IMR-90 (cell line): ENCODE measurements at regions not wholly inside any gene's neighbourhood (a gene's known extent, or its start where the extent isn't known, plus 50 kb on each side); places are given as distances from the start of the nearest gene placed in this dataset.

Experiments
- ATAC-seq: fragments of 200-7000 bp; cut with Tn5 transposase; 2 replicates; pipeline ENCODE4 v1.9.1; 2020; ENCODE audit warnings: low read depth, mild to moderate bottlenecking, moderate library complexity
- BruUV-seq: library from RNA; stranded (reverse); fragments of 400-500 nt; replicated peaks from 2 replicates; lab custom pipeline; 2021; lab: Mats Ljungman, UMichigan
- CTCF ChIA-PET: fragments of 300-600 bp; formaldehyde crosslinking; extraction: SDS; loops from one replicate; lab custom pipeline; 2021; ENCODE audit warnings: antibody characterized with exemption; lab: Yijun Ruan, JAX
- POLR2A ChIA-PET: fragments of 300-600 bp; sonication (Branson Sonifier 250); formaldehyde crosslinking; loops from one replicate; lab custom pipeline; 2022; ENCODE audit warnings: antibody characterized with exemption; ENCODE audit not compliant: unreplicated experiment; lab: Charles Lee
- DNase-seq: peaks from one replicate; pipeline ENCODE4 v3.0.0; 2013
- H2AFZ ChIP-seq: replicated peaks from 2 replicates; pipeline ENCODE3; 2013; ENCODE audit warnings: low read length, mild to moderate bottlenecking; ENCODE audit not compliant: poor library complexity
- H2AK5ac ChIP-seq: 2 replicates; pipeline ENCODE4 v1.6.1; 2013; ENCODE audit warnings: low read depth, low read length, inconsistent platforms
- H2AK9ac ChIP-seq: replicated peaks from 2 replicates; pipeline ENCODE3; 2013; ENCODE audit warnings: mild to moderate bottlenecking, low read depth, low read length, moderate library complexity; ENCODE audit not compliant: poor library complexity
- H2BK120ac ChIP-seq: 2 replicates; pipeline ENCODE4 v1.6.1; 2013; ENCODE audit warnings: low read depth, low read length, inconsistent platforms
- H2BK15ac ChIP-seq: 3 replicates; pipeline ENCODE4 v1.6.1; 2013; ENCODE audit warnings: low read depth, low read length, inconsistent platforms
- H2BK20ac ChIP-seq: 2 replicates; pipeline ENCODE4 v1.6.1; 2013; ENCODE audit warnings: low read depth, mild to moderate bottlenecking, inconsistent platforms, low read length, moderate library complexity
- H2BK5ac ChIP-seq: 2 replicates; pipeline ENCODE4 v1.6.1; 2013; ENCODE audit warnings: mild to moderate bottlenecking, low read depth, low read length, inconsistent platforms; ENCODE audit not compliant: poor library complexity, severe bottlenecking
- H3K14ac ChIP-seq: replicated peaks from 2 replicates; pipeline ENCODE4 v1.6.1; 2013; ENCODE audit warnings: low read depth, low read length, inconsistent platforms
- H3K18ac ChIP-seq: 2 replicates; pipeline ENCODE4 v1.6.1; 2013; ENCODE audit warnings: low read depth, low read length, control low read depth
- H3K23ac ChIP-seq: 2 replicates; pipeline ENCODE4 v1.6.1; 2013; ENCODE audit warnings: low read depth, low read length, inconsistent platforms
- H3K27ac ChIP-seq: 2 replicates; pipeline ENCODE4 v1.5.1; 2013; ENCODE audit warnings: mild to moderate bottlenecking, control low read depth, low read length; ENCODE audit not compliant: insufficient read depth
- H3K27me3 ChIP-seq: 2 replicates; pipeline ENCODE4 v1.6.1; 2013; ENCODE audit warnings: low read length; ENCODE audit not compliant: control insufficient read depth, insufficient read depth
- H3K36me3 ChIP-seq: 2 replicates; pipeline ENCODE4 v1.6.1; 2013; ENCODE audit warnings: low read length, mixed read lengths; ENCODE audit not compliant: control insufficient read depth, insufficient read depth
- H3K4ac ChIP-seq: 2 replicates; pipeline ENCODE4 v1.6.1; 2013; ENCODE audit warnings: low read depth, low read length, inconsistent platforms
- H3K4me1 ChIP-seq: 2 replicates; pipeline ENCODE4 v1.6.1; 2013; ENCODE audit warnings: low read length, mixed read lengths; ENCODE audit not compliant: control insufficient read depth, insufficient read depth
- H3K4me2 ChIP-seq: 2 replicates; pipeline ENCODE4 v1.6.1; 2013; ENCODE audit warnings: low read depth, mild to moderate bottlenecking, control low read depth, low read length, moderate library complexity
- H3K4me3 ChIP-seq: 2 replicates; pipeline ENCODE4 v1.5.1; 2013; ENCODE audit warnings: low read depth, mild to moderate bottlenecking, control low read depth, low read length, moderate library complexity; ENCODE audit not compliant: insufficient read depth
- H3K56ac ChIP-seq: 2 replicates; pipeline ENCODE4 v1.6.1; 2013; ENCODE audit warnings: low read length, inconsistent platforms; ENCODE audit not compliant: insufficient read depth; ENCODE audit errors: extremely low read depth
- H3K79me1 ChIP-seq, 2 experiments: 2 replicates each; pipeline ENCODE4 v1.6.1; 2013; ENCODE audit warnings: low read length in 2 of 2, inconsistent platforms in 1 of 2, low read depth in 1 of 2
- H3K9ac ChIP-seq: 2 replicates; pipeline ENCODE4 v1.6.1; 2013; ENCODE audit warnings: low read depth, low read length, control low read depth
- H3K9me1 ChIP-seq: 2 replicates; pipeline ENCODE4 v1.6.1; 2013; ENCODE audit warnings: low read length, inconsistent platforms; ENCODE audit not compliant: insufficient read depth
- H3K9me3 ChIP-seq: 2 replicates; pipeline ENCODE4 v1.6.1; 2013; ENCODE audit warnings: low read length; ENCODE audit not compliant: control insufficient read depth, insufficient read depth
- H4K20me1 ChIP-seq: 2 replicates; pipeline ENCODE4 v1.6.1; 2013; ENCODE audit warnings: low read length, inconsistent platforms; ENCODE audit not compliant: insufficient read depth
- H4K5ac ChIP-seq: 2 replicates; pipeline ENCODE4 v1.6.1; 2013; ENCODE audit warnings: mild to moderate bottlenecking, low read depth, low read length, control low read depth
- H4K8ac ChIP-seq, 2 experiments: 2 replicates each; pipeline ENCODE4 v1.6.1; 2013; ENCODE audit warnings: low read depth in 2 of 2, low read length in 2 of 2, control low read depth in 1 of 2, inconsistent platforms in 1 of 2
- H4K91ac ChIP-seq: 2 replicates; pipeline ENCODE4 v1.6.1; 2013; ENCODE audit warnings: low read depth, low read length, inconsistent platforms; ENCODE audit not compliant: insufficient read depth
- BHLHE40 ChIP-seq: fragments of 150-350 bp; IDR thresholded peaks from 2 replicates; pipeline ENCODE4 v1.6.1; 2016; ENCODE audit warnings: mild to moderate bottlenecking, low read depth, low read length
- CEBPB ChIP-seq: IDR thresholded peaks from 2 replicates; pipeline ENCODE4 v1.6.1; 2012; ENCODE audit warnings: low read depth, low read length, improper control_type of control experiment
- CHD1 ChIP-seq: IDR thresholded peaks from 2 replicates; pipeline ENCODE4 v1.6.1; 2012; ENCODE audit warnings: low read depth, low read length, improper control_type of control experiment
- ELK1 ChIP-seq: fragments of 150-350 bp; IDR thresholded peaks from 2 replicates; pipeline ENCODE4 v1.6.1; 2016; ENCODE audit warnings: low read depth, mild to moderate bottlenecking, low read length, moderate library complexity, borderline replicate concordance
- FOS ChIP-seq: fragments of 150-350 bp; IDR thresholded peaks from 2 replicates; pipeline ENCODE4 v1.6.1; 2016; ENCODE audit warnings: low read depth, low read length
- MAFK ChIP-seq: IDR thresholded peaks from 2 replicates; pipeline ENCODE4 v1.6.1; 2012; ENCODE audit warnings: low read depth, low read length, improper control_type of control experiment
- MXI1 ChIP-seq: IDR thresholded peaks from 2 replicates; pipeline ENCODE4 v1.6.1; 2012; ENCODE audit warnings: low read depth, mild to moderate bottlenecking, low read length, moderate library complexity, borderline replicate concordance
- NFE2L2 ChIP-seq: fragments of 150-350 bp; IDR thresholded peaks from 2 replicates; pipeline ENCODE4 v1.6.1; 2016; ENCODE audit warnings: low read depth, mild to moderate bottlenecking, low read length
- POLR2A ChIP-seq: IDR thresholded peaks from 2 replicates; pipeline ENCODE4 v1.6.1; 2012; ENCODE audit warnings: mild to moderate bottlenecking, low read depth, low read length
- RAD21 ChIP-seq: IDR thresholded peaks from 2 replicates; pipeline ENCODE4 v1.6.1; 2012; ENCODE audit warnings: low read length, improper control_type of control experiment
- RFX5 ChIP-seq: IDR thresholded peaks from 2 replicates; pipeline ENCODE4 v1.8.0; 2012; ENCODE audit warnings: low read depth, mild to moderate bottlenecking, low read length, moderate library complexity
- SMC3 ChIP-seq: fragments of 150-350 bp; IDR thresholded peaks from 2 replicates; pipeline ENCODE4 v1.6.1; 2016; ENCODE audit warnings: low read depth, mild to moderate bottlenecking, antibody characterized with exemption, low read length, moderate library complexity
- USF2 ChIP-seq: fragments of 150-350 bp; IDR thresholded peaks from 2 replicates; pipeline ENCODE4 v1.6.1; 2017; ENCODE audit warnings: mild to moderate bottlenecking, antibody characterized with exemption, low read length, low read depth
- WGBS, 2 experiments: methylation state at CpG; one replicate each; pipeline versions ENCODE4 v1.1.5 to v1.1.7; 2013; ENCODE audit warnings: missing lambda C conversion rate in 2 of 2; ENCODE audit not compliant: insufficient read length in 1 of 2; ENCODE audit errors: extremely low coverage in 2 of 2; 5-methylcytosine and 5-hydroxymethylcytosine counted together
- dilution Hi-C: fragments of 300-500 bp; cut with HindIII; formaldehyde crosslinking; loops from one replicate; pipeline ENCODE4 v1.14.3; 2018; ENCODE audit warnings: low sequenced_read_pairs; ENCODE audit not compliant: unreplicated experiment
- in situ Hi-C: fragments of 300-500 bp; cut with MboI; formaldehyde crosslinking; loops from 3 replicates; pipeline ENCODE4 v1.14.3; 2019; ENCODE audit warnings: low sequenced_read_pairs, inconsistent platforms, mixed read lengths
- intact Hi-C: fragments of 100-400 bp; cut with micrococcal nuclease; formaldehyde crosslinking; loops from 2 replicates; pipeline ENCODE4 v1.10.0; 2022
- TF ChIP-seq, protein P1 (sequence below): conservative IDR thresholded peaks from 2 replicates; pipeline ENCODE4 v1.5.1; 2012; ENCODE audit warnings: mild to moderate bottlenecking, low read depth, low read length, improper control_type of control experiment

GRCh38 chr14:53709381-53709780, 247.2 kb downstream of the BMP4 start:
- Histone ChIP-seq H3K4me3 (no peak overlapping the region), H3K4me2 (no peak overlapping the region), H4K5ac (no peak overlapping the region), H3K4me1 (no peaks in the 10 kb centered on the region), H2AFZ (no peak overlapping the region), H3K18ac (no peak overlapping the region), H3K9ac (no peak overlapping the region), H4K91ac (no peak overlapping the region), H3K79me1 (no peaks in the 10 kb centered on the region), H3K14ac (no peak overlapping the region), H2BK15ac (no peak overlapping the region), H3K56ac (no peak overlapping the region), H2AK5ac (no peak overlapping the region), H4K8ac (no peak overlapping the region), H3K23ac (no peak overlapping the region), H3K27ac (no peak overlapping the region), H2BK120ac (no peak overlapping the region), H2BK5ac (no peak overlapping the region), H3K9me3 (no peaks in the 10 kb centered on the region), H3K4ac (no peak overlapping the region), H3K36me3 (no peaks in the 10 kb centered on the region), H2BK20ac (no peak overlapping the region), H4K20me1 (no peaks in the 10 kb centered on the region), H3K9me1 (no peaks in the 10 kb centered on the region), H2AK9ac (no peak overlapping the region), H3K27me3 (peaks cover 10% of the 10 kb centered on the region)
- no CpG with 5 or more reads among the region's 3 CpGs for WGBS, 2 experiments
- TF ChIP-seq MAFK: no peak
- TF ChIP-seq SMC3: no peak
- TF ChIP-seq RFX5: no peak
- TF ChIP-seq FOS: no peak
- no peak for TF ChIP-seq BHLHE40
- no peak for TF ChIP-seq NFE2L2
- no peak for TF ChIP-seq POLR2A
- no peak for TF ChIP-seq ELK1
- TF ChIP-seq RAD21: no peak
- TF ChIP-seq, protein P1, sequence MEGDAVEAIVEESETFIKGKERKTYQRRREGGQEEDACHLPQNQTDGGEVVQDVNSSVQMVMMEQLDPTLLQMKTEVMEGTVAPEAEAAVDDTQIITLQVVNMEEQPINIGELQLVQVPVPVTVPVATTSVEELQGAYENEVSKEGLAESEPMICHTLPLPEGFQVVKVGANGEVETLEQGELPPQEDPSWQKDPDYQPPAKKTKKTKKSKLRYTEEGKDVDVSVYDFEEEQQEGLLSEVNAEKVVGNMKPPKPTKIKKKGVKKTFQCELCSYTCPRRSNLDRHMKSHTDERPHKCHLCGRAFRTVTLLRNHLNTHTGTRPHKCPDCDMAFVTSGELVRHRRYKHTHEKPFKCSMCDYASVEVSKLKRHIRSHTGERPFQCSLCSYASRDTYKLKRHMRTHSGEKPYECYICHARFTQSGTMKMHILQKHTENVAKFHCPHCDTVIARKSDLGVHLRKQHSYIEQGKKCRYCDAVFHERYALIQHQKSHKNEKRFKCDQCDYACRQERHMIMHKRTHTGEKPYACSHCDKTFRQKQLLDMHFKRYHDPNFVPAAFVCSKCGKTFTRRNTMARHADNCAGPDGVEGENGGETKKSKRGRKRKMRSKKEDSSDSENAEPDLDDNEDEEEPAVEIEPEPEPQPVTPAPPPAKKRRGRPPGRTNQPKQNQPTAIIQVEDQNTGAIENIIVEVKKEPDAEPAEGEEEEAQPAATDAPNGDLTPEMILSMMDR: no peak
- TF ChIP-seq CHD1: no peak
- TF ChIP-seq MXI1: no peak
- no peak for TF ChIP-seq USF2
- TF ChIP-seq CEBPB: no peak
- dilution Hi-C loops: no loop called here
- ATAC-seq (no peak), DNase-seq (no peak)
- intact Hi-C loops: no loop called here
- in situ Hi-C loops: no loop called here
- ChIA-PET CTCF (no interaction called here), POLR2A (no interaction called here)
- BruUV-seq: no TSS peak
